ENCODE measurements at regions not wholly inside any gene's neighbourhood (a gene's known extent, or its start where the extent isn't known, plus 50 kb on each side); places are given as distances from the start of the nearest gene placed in this dataset.

DNA sequence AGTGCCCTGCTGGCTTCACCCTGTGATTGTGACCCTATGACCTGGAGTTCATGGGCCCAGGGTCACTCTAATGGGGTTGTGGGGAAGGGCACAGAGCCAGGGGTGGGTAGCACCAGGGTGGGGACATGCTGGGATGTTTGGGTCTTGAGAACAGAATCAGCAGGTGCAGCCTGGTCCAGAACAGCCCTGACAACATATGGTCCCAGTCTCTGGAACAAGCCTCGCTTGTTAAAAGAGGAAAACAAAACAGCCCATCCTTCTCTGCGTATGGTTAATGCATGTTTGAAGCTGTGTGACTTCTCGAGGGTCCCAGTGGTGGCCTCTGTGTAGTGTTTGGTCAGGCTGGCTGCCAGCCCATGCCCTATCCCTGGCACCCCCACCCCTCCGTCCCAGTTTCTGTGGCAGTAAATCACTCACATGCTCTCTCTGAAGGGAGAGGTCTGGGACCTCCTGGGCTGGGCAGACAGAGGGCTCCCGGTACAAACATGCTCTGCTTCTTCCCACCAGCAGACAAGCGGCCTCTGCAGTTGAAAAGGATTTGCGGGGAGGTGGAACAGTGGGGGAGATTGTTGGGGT is 79.4 kb downstream of the FAM241B start:
- Histone ChIP-seq H3K9me3 (ENCODE audit: control insufficient read depth, low read length) (no peaks in the 10 kb centered on the region), H3K4me3 (ENCODE audit: low read depth, low read length) (no peak overlapping the region), H3K36me3 (ENCODE audit: control insufficient read depth, insufficient read depth, low read length) (no peaks in the 10 kb centered on the region), H3K27ac (no peak overlapping the region), H3K4me1 (no peaks in the 10 kb centered on the region), H3K9ac (no peak overlapping the region), H3K4me2 (ENCODE audit: low read length) (no peak overlapping the region), H3K27me3 (ENCODE audit: control insufficient read depth, insufficient read depth, low read length) (no peaks in the 10 kb centered on the region), H3K79me2 (no peaks in the 10 kb centered on the region), H2AFZ (no peak overlapping the region)
- TF ChIP-seq, protein P1, sequence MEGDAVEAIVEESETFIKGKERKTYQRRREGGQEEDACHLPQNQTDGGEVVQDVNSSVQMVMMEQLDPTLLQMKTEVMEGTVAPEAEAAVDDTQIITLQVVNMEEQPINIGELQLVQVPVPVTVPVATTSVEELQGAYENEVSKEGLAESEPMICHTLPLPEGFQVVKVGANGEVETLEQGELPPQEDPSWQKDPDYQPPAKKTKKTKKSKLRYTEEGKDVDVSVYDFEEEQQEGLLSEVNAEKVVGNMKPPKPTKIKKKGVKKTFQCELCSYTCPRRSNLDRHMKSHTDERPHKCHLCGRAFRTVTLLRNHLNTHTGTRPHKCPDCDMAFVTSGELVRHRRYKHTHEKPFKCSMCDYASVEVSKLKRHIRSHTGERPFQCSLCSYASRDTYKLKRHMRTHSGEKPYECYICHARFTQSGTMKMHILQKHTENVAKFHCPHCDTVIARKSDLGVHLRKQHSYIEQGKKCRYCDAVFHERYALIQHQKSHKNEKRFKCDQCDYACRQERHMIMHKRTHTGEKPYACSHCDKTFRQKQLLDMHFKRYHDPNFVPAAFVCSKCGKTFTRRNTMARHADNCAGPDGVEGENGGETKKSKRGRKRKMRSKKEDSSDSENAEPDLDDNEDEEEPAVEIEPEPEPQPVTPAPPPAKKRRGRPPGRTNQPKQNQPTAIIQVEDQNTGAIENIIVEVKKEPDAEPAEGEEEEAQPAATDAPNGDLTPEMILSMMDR (IDR thresholded peaks at IDR 0.05), result no peak

DNA sequence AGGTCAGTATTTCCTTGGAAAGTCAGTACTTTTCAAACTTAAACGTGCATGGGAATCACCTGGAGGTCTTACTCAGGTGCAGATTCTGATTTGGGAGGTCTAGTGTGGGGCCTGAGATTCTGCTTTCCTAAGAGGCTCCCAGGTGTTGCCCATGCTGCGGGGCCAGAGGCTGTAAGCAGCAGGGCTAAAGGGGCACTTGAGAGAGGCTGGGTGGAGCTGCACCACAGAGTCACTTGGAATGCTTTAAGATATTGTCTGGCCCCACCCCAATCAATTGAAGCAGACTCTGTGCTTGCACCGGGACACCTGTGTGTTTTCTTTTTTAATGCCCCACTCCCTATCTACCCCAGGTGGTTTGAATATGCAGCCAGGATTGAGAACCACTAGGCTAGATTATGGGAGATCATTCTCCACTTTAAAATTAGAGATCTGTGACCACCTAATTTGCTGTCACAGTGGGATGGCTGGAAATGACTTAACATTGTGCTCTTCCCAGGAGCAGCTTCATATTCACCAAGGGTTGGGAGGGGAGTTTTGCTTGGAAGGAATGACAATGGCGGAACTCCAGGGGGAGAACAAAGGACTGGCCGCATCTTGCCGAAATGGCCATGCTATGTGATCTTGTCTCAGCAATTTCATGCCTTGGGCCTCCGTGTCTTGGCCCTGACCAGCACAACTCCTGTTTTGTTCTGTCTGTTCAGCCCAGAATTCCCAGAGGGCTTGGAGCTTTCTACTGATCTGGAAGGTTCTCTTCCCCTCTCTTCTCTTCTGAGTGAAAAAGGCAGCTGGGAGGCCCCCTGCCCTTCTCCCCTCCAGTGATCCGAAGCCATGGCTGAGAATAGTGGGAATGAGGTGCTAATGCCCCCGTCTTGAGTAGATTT is 80.2 kb downstream of the FAM241B start:
- Histone ChIP-seq H3K4me2 (ENCODE audit: low read length) (no peak overlapping the region), H3K4me3 (ENCODE audit: low read depth, low read length) (no peak overlapping the region), H3K36me3 (ENCODE audit: control insufficient read depth, insufficient read depth, low read length) (no peaks in the 10 kb centered on the region), H3K9ac (no peak overlapping the region), H3K9me3 (ENCODE audit: control insufficient read depth, low read length) (no peaks in the 10 kb centered on the region), H3K27ac (no peak overlapping the region), H2AFZ (no peak overlapping the region), H3K79me2 (no peaks in the 10 kb centered on the region), H3K27me3 (ENCODE audit: control insufficient read depth, insufficient read depth, low read length) (no peaks in the 10 kb centered on the region), H3K4me1 (no peaks in the 10 kb centered on the region)
- TF ChIP-seq, protein P1 (IDR thresholded peaks at IDR 0.05), result no peak

DNA sequence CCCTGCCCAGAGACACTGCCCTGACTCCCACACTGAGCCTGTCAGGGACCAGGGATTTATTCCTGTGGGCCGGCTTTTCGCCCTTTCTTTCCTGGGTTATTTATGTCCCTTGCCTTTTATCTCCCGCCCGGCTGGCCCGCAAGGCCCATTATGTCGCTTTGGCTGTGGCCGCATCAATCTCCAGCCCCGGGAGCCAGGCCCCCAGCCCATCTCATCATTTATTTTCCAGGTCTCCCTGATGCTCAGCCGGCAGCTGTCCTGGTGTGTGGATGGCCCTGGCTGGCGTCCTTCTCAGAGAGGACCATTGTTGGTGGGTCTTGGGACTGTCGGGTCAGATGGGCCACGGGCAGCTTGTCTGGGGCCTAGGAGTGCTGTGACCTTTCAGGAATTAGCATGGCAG is 82.3 kb downstream of the FAM241B start:
- H3K4me1 ChIP-seq, result no peaks in the 10 kb centered on the region
- H3K27me3 ChIP-seq (ENCODE audit: control insufficient read depth, insufficient read depth, low read length), result no peaks in the 10 kb centered on the region
- no peaks in the 10 kb centered on the region for H3K9me3 ChIP-seq (ENCODE audit: control insufficient read depth, low read length)
- no peak overlapping the region for H3K27ac ChIP-seq
- H3K9ac ChIP-seq, result no peak overlapping the region
- no peak overlapping the region for H3K4me3 ChIP-seq (ENCODE audit: low read depth, low read length)
- no peaks in the 10 kb centered on the region for H3K36me3 ChIP-seq (ENCODE audit: control insufficient read depth, insufficient read depth, low read length)
- H2AFZ ChIP-seq, result no peak overlapping the region
- H3K4me2 ChIP-seq (ENCODE audit: low read length), result no peak overlapping the region
- no peaks in the 10 kb centered on the region for H3K79me2 ChIP-seq
- TF ChIP-seq, protein P1 (IDR thresholded peaks at IDR 0.05), result no peak

DNA sequence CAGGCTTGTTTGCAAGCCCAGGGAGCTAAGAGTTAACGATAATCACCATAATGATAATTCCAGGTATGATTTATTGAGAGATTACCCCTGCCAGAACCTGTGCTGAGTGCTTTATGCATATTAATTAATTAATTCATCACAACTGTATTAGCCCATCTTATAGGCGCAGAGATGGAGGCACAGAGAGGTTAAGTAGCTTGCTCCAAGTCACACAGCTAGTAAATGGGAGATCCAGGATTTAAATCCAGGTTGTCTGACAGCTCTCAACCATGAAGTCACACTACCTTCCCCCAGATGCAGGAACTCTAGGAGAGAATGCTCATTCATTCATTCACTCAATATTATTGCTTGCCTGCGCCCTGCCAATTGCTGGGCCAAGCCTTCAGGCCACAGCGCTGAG is 84.5 kb downstream of the FAM241B start:
- TF ChIP-seq, protein P1 (IDR thresholded peaks at IDR 0.05), result no peak
- Histone ChIP-seq H2AFZ (no peak overlapping the region), H3K36me3 (ENCODE audit: control insufficient read depth, insufficient read depth, low read length) (no peaks in the 10 kb centered on the region), H3K4me1 (no peaks in the 10 kb centered on the region), H3K79me2 (no peaks in the 10 kb centered on the region), H3K27me3 (ENCODE audit: control insufficient read depth, insufficient read depth, low read length) (no peaks in the 10 kb centered on the region), H3K9ac (no peak overlapping the region), H3K27ac (no peak overlapping the region), H3K4me3 (ENCODE audit: low read depth, low read length) (no peak overlapping the region), H3K9me3 (ENCODE audit: control insufficient read depth, low read length) (no peaks in the 10 kb centered on the region), H3K4me2 (ENCODE audit: low read length) (no peak overlapping the region)

Data from parathyroid adenoma (tissue), 2 donors.